Activated CD4-positive, alpha-beta T cell treated with anti-CD3 and anti-CD28 coated beads, Interleukin-2, amount 50 U/mL, for 4 hours (primary cell): ENCODE measurements at regions not wholly inside any gene's neighbourhood (a gene's known extent, or its start where the extent isn't known, plus 50 kb on each side); places are given as distances from the start of the nearest gene placed in this dataset.

Experiments used
- DNase-seq, 2 experiments: peaks; one replicate each; pipeline ENCODE4 v3.0.0-alpha.2; 2020

DNA sequence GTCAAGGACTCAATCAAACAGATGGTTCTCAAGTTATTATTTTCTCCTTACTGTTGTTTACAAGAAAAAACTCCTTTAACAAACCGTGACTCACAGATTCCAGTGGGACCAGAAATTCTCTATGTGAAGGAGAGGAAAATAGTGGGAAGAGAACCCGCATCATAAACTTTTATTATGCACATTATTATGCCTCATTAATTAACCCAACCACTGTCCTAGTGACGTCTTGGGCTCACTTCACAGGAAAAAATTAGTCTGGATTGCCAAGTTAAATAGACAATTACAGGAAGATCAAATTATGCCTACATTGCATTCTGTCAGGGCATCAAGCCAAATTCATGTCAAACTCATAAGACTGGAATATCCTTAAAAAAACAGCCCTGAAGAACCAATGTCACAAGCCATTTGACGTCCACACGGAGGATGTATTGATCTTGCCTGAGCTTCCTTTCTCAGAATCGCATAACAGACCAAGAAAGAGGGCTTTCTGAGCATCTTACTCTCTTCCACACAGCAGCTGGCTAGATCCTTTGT, 347.8 kb downstream of the DUSP10 start:
- no peak for DNase-seq

DNA sequence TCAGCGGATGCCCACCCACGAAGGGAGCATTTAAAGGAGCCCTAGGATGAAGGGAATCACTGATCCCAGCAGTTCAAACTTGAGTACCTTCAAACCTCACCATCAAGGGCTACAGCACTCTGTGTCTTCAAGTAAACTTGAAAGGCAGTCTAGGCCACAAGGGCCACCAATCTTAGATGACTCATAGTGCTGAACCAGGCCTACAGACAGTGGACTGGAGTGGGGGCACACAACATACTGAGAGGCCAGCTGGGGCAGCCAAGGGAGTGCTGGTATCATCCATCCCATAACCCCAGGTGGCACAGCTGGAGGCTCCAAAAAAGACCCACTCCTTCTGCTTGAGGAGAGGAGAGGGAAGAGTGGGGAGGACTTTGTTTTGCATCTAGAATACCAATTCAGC, 345.4 kb downstream of the DUSP10 start:
- no peak for DNase-seq

DNA sequence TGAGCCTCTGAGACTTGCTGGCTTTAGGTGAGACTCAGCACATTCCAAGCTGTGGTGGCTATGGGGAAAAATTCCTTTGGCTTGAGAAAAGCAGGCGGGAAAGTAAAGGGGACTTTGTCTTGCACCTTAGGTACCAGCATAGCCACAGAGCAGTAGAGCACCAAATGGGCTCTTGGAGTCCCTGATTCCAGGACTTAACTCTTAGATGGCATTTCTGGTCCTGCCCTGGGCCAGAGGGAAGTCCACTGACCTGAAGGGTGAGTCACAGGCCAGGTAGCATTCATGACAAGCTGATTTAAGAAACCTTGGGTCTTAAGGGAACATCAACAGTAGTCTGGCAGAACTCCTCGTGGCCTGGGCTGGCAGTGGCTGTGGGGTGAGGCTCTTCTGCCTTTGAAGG, 344.7 kb downstream of the DUSP10 start:
- no peak for DNase-seq

DNA sequence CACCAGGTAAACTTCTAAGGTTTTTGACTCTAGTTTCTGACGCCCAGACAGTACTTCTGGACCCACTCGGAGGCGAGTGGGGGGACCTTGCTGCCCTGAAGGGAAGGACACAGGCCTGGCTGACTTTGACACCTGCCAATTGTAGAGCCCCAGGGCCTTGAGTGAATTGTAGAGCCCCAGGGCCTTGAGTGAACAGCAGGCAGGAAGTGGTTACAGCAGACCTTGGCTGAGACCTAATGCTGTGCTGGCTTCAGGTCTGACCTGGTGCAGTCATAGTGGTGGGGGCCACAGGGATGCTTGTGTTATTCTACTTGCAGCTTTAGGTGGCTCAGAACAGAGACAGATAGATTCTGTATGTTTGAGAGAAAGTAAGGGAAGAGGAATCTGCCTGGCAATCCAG, 344.3 kb downstream of the DUSP10 start:
- DNase-seq = no peak

DNA sequence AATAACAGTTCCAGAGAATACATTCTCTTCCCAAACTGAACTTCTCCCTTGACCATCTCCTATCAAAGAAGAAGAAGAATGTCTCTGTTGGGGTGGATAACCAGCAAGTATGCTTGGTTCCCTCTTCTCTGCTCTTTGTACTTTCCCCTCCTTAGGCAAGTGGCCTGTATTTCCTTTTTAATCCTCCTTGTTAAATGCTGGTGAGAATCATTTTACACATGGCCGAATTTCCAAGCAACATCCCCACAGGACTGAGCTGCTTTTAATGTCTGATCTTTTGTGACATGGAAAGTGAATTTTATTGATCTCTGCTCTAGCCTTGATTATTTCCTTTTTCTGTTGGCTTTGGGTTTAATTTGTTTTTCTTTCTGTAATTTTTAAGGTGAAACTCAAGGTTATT, 336.7 kb downstream of the DUSP10 start:
- no peak for DNase-seq

DNA sequence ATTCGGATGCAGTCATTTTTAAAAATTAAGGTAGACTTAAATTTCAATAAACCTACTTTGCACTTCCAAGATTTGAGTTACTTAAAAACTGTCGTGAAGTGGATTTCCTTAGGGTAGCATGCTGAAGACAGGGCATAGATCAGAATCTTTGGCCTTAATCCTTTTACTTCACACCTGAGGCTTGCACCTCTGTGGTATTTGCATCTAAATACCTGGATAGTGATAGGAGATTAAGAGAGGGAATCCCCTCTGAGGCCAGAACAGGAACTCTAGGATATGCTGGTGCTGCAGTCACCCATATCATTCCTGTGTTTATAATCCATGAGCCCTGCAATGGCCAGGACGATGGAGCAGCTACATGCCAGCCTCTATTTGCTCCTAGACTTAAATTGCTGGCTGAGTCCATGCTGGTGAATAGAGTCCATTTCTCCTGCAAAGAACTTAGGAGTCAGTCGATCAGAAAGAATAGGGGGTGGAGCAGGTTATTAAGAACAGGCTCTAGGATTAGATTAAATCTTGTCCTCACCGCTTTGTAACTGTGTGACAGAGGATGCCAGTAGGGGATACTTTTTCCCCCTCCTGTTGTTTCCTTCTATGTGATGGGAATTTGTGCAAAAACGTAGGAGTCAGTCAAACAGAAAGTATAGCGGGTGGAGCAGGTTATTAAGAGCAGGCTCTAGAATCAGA, 333.6 kb downstream of the DUSP10 start:
- no peak for DNase-seq

DNA sequence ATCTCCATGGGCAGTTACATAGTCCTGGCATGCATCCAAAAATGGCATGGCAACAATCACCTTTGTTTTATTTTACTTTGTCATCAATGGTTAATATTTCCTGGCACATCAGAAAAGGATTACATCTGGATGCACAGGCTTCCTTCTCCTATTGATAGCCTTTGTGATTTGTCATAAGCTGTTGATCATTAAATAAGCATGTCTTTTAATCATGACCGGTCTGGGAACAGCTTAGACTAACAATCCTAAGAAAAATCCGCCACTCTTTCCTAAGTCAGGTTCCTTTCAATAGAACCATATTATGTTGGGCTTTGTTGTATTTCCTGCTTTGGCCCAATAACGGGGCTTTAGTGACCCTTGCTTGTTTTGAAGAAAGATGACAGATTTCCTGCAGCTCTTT, 330.6 kb downstream of the DUSP10 start:
- no peak for DNase-seq

DNA sequence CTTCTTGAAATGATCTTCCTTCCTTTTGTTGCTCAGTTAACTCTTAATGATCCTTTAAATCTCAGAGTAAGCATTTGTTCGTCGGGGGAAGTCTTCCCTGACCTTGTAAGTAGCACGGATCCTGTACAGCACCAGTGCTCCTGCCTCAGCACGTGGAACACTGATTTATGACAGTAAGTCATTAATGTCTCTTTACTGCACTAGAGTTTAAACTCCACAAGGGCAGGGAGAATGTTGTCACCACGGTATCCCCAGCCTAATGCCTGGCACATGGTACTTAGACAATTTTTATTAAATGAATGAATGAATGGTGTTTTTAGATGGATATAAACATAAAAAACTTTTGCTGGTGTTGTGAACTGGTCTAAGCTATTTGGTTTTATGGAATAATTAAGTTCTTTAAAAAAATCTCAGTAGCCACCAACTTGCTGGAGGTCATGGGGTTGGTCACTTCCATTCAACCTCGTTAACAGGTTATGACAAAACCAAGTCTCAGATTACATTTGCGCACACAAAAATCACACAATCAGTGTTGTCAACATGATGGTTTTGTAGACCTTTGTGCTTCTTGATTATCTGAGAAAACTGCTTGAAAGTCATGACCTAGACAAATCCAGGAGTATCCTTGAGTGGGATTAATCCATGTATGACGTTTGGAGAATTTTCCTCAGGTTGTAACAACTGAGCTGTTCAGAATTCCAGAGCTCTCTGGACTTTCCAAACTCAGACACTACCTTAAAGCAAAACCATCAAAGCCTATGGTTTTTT, 326.9 kb downstream of the DUSP10 start:
- DNase-seq = no peak

DNA sequence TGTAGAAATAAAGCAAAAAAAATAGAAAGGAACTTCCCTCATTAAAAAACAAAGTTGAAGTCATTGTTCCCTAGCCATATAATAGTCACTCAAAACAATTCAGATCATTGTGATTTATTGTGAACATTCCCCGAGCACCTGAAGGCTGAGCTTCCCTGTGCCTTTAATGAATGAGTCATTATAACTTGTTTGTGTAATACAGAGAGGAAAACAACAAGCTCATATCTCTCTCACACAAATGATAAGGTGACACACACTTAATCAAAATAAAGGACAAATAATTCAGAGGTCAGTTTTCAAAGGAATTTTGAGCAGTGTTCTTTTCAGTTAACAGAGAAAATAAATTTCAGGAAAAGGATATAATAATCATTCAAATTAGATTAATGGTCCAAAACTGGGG, 326.2 kb downstream of the DUSP10 start:
- DNase-seq = no peak

DNA sequence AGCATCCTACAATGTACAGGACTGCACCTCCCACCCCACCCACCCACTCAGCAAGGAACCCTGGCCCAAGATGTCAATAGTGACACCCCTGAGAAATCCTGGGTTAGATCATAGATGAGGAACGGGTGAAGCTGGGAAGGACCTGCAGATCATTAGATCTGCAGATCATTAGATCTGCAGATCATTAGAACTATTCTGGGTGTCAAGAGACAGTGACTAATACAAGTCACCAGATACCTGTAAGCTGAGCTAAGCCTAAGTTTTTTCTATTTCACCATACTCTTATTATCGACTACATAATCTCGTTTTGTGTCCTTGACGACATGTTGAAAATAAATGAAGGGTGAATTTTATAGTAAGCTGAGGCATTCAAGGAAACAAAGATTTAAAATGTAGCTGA, 325.7 kb downstream of the DUSP10 start:
- DNase-seq = no peak

DNA sequence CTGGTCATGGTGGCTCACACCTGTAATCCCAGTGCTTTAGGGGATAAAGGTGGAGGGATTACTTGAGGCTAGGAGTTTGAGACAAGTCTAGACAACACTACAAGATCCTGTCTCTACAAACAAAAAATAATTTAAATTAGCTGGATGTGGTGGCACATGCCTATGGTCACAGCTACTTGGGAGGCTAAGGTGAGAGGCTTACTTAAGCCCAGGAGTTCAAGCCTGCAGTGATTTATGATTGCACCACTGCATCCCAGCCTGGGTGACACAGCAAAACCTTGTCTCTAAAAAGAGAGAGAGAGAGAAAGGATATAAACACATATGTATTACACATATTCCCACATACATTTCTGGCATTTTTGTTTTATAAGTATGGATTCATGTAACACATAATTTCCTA, 325.2 kb downstream of the DUSP10 start:
- DNase-seq = no peak

DNA sequence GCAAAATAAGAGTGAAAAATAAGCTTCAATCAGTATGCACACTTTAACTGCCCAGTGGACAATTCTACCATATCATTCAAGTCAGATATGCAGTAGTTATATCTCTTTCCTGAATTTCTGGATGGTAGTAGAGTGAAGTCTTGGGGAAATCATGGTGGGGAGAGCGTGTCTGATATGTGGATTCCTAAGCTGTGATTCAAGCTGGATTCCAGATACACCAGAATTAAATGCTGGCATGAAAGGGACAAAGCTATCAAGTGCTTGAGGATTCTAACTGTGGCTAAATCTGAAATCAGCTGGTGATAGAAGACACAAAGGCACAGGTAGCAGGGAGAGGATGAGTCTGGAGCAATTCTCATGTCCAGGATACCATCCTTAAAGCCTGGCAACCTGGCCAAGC, 323.5 kb downstream of the DUSP10 start:
- no peak for DNase-seq

DNA sequence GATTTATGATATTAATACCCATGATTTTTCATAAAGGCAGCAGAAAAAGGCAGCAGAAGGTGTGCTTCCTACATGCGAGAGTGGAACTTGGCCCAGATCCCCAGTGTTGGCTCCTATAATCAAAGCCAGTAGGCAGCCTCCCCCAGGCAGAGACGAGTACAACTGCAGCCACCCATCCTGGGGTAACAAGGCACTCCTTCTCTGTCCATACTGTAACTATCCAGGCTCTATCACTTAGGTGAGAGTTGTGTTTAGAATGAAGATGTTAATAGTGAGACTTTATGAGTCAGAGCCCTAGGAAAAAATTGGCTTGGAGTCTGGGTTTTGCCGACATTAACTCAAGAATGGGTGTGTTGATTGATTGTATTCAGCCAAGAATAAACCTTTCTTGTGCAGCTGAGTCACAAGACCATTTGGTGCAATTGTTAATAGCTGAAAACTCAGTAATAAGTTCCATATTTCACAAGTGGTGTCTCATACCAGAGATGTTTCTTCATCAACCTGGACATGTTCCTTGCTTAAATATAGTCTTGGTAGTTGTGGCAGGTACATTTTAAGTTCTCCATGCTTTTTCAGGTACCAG, 322.3 kb downstream of the DUSP10 start:
- DNase-seq = no peak

DNA sequence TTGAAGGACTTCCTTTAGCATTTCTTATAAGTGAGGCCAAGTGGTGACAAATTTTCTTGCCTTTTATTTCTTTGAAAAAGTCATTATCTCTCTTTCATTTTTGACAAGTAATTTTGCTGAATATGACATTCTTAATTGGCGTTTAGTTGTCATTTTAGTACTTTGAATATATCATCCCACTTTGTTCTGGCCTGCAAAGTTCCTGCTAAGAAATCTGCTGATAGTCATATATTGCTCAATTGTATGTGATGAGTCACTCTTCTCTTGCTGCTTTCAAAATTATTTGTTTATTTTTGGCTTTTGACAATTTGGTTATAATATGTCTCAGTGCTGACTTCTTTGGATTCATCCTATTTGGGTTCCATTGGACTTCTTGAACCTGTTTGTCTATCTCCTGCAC, 312.6 kb downstream of the DUSP10 start:
- no peak for DNase-seq

DNA sequence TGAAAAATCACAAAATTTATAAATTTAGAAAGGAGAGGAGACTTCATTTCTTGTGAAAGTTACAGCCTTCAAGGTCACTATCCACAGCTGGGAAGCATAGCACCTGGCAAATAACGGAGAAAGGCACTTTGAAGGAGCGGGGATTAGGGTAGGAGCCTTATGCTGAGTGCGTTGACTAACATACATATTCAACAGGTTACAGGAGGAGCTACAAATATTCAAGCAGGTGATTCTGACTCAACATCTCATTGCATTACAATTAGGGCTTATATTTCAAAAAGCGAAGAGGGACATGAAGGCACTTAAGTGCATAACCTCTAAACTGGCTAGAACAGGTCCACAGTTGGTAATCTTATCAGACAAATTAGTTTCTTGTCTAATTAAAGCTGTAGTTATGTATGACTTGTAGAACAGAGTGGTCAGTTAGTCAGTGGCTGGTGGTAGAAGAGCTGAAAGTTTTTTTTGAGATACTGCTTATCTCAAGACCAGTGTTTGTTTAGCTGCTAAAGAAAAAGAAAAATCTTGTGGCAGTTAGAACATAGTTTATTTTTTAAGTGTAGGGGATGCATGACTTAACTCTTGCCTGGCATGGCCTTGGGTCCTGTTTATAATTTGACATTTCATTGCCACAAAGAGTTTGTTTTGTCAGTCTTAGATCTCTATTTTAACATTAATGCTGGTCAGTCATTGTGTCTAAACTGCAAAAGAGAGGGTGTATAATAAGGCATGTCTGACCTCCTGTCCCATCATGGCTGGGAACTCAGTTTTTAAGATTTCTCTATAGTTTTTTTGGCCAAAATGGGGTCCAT, 311.5 kb downstream of the DUSP10 start:
- no peak for DNase-seq

DNA sequence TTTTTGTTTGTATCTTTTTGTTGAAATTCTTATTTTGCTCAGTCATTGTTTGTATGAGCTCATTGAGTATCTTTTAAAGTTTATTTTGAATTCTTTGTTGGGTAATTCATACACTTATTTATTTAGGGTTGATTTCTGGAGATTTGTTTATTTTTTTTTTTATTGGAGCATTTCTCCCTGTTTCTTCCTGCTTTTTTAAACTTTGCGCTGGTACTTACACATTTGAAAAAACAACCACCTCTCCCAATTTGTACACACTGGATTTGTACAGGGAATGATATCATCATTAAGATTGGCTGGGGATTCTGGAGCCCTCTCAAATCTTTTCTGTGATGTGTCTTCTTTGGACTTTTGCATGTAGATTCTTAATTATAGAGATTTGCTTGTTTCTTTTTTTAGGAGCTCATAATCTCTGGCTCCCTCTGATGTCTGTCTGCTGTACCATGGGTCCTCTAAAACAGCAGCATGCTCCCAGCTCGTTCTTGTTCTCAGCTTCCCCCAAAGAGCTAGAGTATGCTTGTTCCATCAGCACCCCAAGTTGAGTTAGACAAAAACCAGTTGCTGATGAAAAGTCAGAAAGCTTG, 310.7 kb downstream of the DUSP10 start:
- no peak for DNase-seq

DNA sequence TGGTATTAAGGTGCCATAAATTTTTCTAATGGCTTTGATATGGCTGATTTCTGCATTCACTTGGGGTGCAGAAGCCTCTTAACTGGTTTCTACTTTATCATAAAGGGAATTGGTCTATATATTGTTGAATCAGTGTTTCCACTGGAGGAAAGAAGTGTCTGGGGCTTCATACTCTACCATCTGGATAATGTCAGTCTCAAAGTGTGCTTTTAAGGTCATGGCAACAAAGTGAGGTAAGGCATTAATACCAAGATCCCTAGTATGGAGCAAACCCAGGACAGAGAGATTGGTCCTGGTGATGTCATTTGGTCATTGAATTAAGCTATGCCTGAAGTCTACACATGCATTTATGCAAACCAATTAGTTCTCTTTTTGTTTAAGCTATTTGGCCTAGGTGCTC, 309.9 kb downstream of the DUSP10 start:
- no peak for DNase-seq

DNA sequence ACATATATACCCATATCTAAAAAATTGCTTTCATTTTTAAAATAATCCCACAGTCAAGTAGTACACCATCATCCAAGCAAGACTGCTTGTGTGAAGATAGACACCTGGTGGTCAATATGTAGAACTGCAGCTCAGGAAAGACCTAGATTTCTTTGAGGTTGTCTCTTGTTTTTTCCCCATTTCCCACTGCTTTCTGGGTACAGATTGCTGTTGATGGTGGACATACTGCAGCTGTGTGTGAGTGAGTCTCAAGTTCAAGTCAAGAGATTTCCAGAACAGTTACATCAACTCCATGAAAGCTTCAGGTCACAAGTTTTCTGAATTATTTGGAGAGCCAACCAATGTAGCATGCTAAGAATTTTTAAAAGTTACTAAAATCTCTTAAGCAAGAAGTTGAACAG, 306.4 kb downstream of the DUSP10 start:
- DNase-seq = no peak

DNA sequence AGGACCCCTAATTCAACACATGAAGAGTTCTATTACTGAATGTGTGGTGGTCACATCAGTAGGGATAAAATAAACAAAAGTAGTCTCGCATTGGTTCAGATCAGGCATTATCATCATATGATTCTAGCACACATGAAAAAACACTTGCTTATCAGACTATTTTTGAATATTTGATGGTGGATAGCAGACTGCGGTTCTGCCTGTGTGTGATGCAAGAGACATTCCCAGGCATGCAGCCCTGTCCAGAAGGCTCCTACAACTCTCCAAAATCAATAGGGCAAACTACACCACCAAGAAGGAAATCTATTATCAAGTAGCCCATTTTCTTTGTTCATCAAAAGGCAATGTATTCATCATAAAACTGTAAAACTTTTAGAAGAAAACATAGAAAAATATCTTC, 304.7 kb downstream of the DUSP10 start:
- no peak for DNase-seq

DNA sequence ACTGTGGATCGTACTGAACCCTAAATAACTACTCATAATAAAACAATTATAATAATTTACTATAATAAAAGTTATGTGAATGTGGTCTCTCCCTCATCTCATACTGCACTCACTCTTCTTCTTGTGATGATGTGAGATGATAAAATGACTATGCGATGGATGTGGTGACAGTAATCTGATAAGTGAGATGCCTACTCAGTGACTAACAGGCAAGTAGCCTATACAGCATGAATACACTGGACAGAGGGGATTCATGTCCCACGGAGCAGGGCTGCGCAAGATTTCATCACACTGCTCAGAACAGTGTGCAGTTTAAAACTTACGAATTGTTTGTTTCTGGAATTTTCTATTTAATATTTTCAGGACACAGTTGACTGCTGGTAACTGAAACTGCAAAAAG, 304.0 kb downstream of the DUSP10 start:
- no peak for DNase-seq

DNA sequence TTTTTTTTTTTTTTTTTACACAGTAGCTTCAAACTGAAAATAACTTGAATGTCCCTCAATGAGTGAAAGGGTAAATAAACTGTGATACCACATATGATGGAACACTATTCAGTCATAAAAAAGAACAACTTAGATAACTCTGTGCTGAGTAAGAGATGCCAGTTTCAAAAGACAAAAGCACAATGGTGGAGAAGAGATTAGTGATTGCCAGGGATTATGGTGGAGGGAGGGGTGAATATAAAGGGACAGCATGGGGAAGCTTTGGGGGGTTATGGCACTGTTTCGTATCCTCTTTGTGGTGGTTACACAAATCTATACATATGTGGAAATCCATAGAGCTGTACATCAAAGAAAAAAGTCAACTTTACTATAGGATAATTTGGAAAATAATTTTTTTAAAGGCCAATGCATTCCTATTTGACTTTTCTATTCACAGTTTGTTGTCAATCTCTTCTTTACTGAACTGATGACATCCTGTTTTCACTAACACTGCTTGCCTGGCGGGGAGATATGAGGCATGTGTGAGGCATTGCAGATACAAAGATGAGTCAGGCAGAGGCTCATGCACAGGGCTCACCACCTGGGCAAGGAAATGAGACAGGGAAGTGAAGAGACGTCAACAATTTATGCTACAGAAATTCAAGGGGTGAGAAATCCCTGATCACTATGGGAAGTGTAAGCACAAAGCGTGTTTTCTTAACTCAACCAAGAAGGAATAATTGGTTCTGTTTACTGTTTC, 302.7 kb downstream of the DUSP10 start:
- peak; percentile 33 to 43 for DNase-seq
